Keratinocyte (primary cell): ENCODE measurements at regions not wholly inside any gene's neighbourhood (a gene's known extent, or its start where the extent isn't known, plus 50 kb on each side); places are given as distances from the start of the nearest gene placed in this dataset.

Experiments used
- CTCF ChIP-seq, 3 experiments: IDR thresholded peaks in 1 of 3; conservative IDR thresholded peaks in 1 of 3; optimal IDR thresholded peaks in 1 of 3; 2 replicates in 2 of 3; 3 replicates in 1 of 3; pipeline versions ENCODE3 to v1.5.1; 2011; ENCODE audit warnings: low read length in 3 of 3, mild to moderate bottlenecking in 3 of 3, moderate library complexity in 2 of 3, control low read depth in 1 of 3, inconsistent platforms in 1 of 3; ENCODE audit not compliant: insufficient read depth in 2 of 3; ENCODE audit errors: extremely low read depth in 1 of 3
- EZH2 ChIP-seq: IDR thresholded peaks from one replicate; pipeline ENCODE4 v1.6.1; 2012; ENCODE audit warnings: inconsistent platforms, mild to moderate bottlenecking, low read length, moderate library complexity

GRCh38 chr7:22633286-22633953 is 93.6 kb upstream of the IL6 start:
- TF ChIP-seq CTCF (optimal IDR thresholded peaks at IDR 0.05 in 1 of 3, IDR thresholded peaks at IDR 0.05 in 1 of 3, conservative IDR thresholded peaks at IDR 0.05 in 1 of 3; ENCODE audit: extremely low read depth in 1 of 3, insufficient read depth in 2 of 3, low read length in 3 of 3), result no peak
- TF ChIP-seq EZH2, result no peak
